Tibial artery (tissue), 4 donors: ENCODE measurements at regions not wholly inside any gene's neighbourhood (a gene's known extent, or its start where the extent isn't known, plus 50 kb on each side); places are given as distances from the start of the nearest gene placed in this dataset.

Source experiments
- DNase-seq, 2 donors: peaks; one replicate each; pipeline ENCODE4 v3.0.0-alpha.2; 2019
- H3K27ac ChIP-seq, 2 donors: fragments of 200-600 bp; sonication (generic) in 1 of 2; 1 replicate in 1 of 2; 2 replicates in 1 of 2; pipeline ENCODE4 v1.5.1; 2018 to 2019; ENCODE audit warnings: mild to moderate bottlenecking in 1 of 2
- H3K27me3 ChIP-seq, 2 donors: fragments of 200-600 bp; sonication (generic) in 1 of 2; one replicate each; pipeline versions ENCODE4 v1.5.1 to v1.6.0; 2016 to 2019
- H3K36me3 ChIP-seq, 3 donors: fragments of 200-600 bp; sonication (generic) in 2 of 3; one replicate each; pipeline ENCODE4 v1.5.1; 2016 to 2019; ENCODE audit warnings: mild to moderate bottlenecking in 2 of 3
- H3K4me1 ChIP-seq, 4 donors: fragments of 200-600 bp; sonication (generic) in 2 of 4; 1 replicate in 3 of 4; 2 replicates in 1 of 4; pipeline ENCODE4 v1.5.1; 2016 to 2019
- H3K4me3 ChIP-seq, 2 donors: fragments of 200-600 bp; sonication (generic) in 1 of 2; 1 replicate in 1 of 2; 2 replicates in 1 of 2; pipeline ENCODE4 v1.5.1; 2018 to 2019; ENCODE audit warnings: mild to moderate bottlenecking in 2 of 2
- H3K9me3 ChIP-seq, 3 donors: fragments of 200-600 bp; sonication (generic) in 1 of 3; one replicate each; pipeline ENCODE4 v1.5.1; 2016 to 2019
- CTCF ChIP-seq, 2 experiments: fragments of 200-600 bp in 1 of 2; fragments of 450-650 bp in 1 of 2; IDR thresholded peaks; one replicate each; pipeline ENCODE4 v1.5.1; 2017 to 2019; ENCODE audit warnings: antibody characterized with exemption in 2 of 2, mild to moderate bottlenecking in 1 of 2, moderate library complexity in 1 of 2
- intact Hi-C: fragments of 100-400 bp; cut with DNase I; formaldehyde crosslinking; loops from one replicate; pipeline ENCODE4 v1.15.0; 2023; ENCODE audit warnings: low total_unique reads

GRCh38 chr11:60625262-60625661, 74.2 kb upstream of the MS4A8 start:
- H3K9me3 ChIP-seq: no peaks in the 10 kb centered on the region
- H3K27me3 ChIP-seq: no peaks in the 10 kb centered on the region
- no peak overlapping the region for H3K27ac ChIP-seq
- intact Hi-C loops: no loop called here
- TF ChIP-seq CTCF (IDR thresholded peaks at IDR 0.05): no peak
- no peak overlapping the region for H3K4me3 ChIP-seq
- H3K36me3 ChIP-seq: no peaks in the 10 kb centered on the region
- DNase-seq: no peak
- H3K4me1 ChIP-seq: no peaks in the 10 kb centered on the region

GRCh38 chr11:60629399-60629798, 70.0 kb upstream of the MS4A8 start:
- no peaks in the 10 kb centered on the region for H3K4me1 ChIP-seq
- no peaks in the 10 kb centered on the region for H3K27me3 ChIP-seq
- H3K27ac ChIP-seq: no peak overlapping the region
- no peak for TF ChIP-seq CTCF (IDR thresholded peaks at IDR 0.05)
- no peaks in the 10 kb centered on the region for H3K9me3 ChIP-seq
- DNase-seq: no peak
- H3K36me3 ChIP-seq: no peaks in the 10 kb centered on the region
- no peak overlapping the region for H3K4me3 ChIP-seq
- intact Hi-C loops: no loop called here

- DNase-seq: no peak
- no peaks in the 10 kb centered on the region for H3K4me1 ChIP-seq
- intact Hi-C loops: no loop called here
- H3K36me3 ChIP-seq: no peaks in the 10 kb centered on the region
- no peak overlapping the region for H3K4me3 ChIP-seq
- no peak for TF ChIP-seq CTCF (IDR thresholded peaks at IDR 0.05)
- peaks cover 0 to 5% (median 0%) of the 10 kb centered on the region in 3 donors for H3K9me3 ChIP-seq
- no peaks in the 10 kb centered on the region for H3K27me3 ChIP-seq
- H3K27ac ChIP-seq: no peak overlapping the region
Observed at GRCh38 chr11:60631944-60632343, 67.5 kb upstream of the MS4A8 start.

GRCh38 chr11:60633645-60634044, 65.8 kb upstream of the MS4A8 start:
- no peak for TF ChIP-seq CTCF (IDR thresholded peaks at IDR 0.05)
- intact Hi-C loops: no loop called here
- no peaks in the 10 kb centered on the region for H3K27me3 ChIP-seq
- peaks cover 0 to 5% (median 0%) of the 10 kb centered on the region in 3 donors for H3K9me3 ChIP-seq
- H3K4me1 ChIP-seq: no peaks in the 10 kb centered on the region
- H3K4me3 ChIP-seq: no peak overlapping the region
- DNase-seq: no peak
- H3K27ac ChIP-seq: no peak overlapping the region
- H3K36me3 ChIP-seq: no peaks in the 10 kb centered on the region

- Histone ChIP-seq H3K36me3 (no peaks in the 10 kb centered on the region), H3K27ac (no peak overlapping the region), H3K4me1 (no peaks in the 10 kb centered on the region), H3K9me3 (peaks cover 0 to 5% (median 0%) of the 10 kb centered on the region in 3 donors), H3K27me3 (no peaks in the 10 kb centered on the region), H3K4me3 (no peak overlapping the region)
- TF ChIP-seq CTCF (IDR thresholded peaks at IDR 0.05): no peak
- no peak for DNase-seq
- intact Hi-C loops: no loop called here
Observed at GRCh38 chr11:60634126-60634525, 65.3 kb upstream of the MS4A8 start.

- H3K36me3 ChIP-seq: no peaks in the 10 kb centered on the region
- H3K9me3 ChIP-seq: peaks cover 0 to 12% (median 8%) of the 10 kb centered on the region in 3 donors
- H3K27ac ChIP-seq: no peak overlapping the region
- no peaks in the 10 kb centered on the region for H3K27me3 ChIP-seq
- DNase-seq: no peak
- intact Hi-C loops: no loop called here
- H3K4me1 ChIP-seq: no peaks in the 10 kb centered on the region
- no peak for TF ChIP-seq CTCF (IDR thresholded peaks at IDR 0.05)
- no peak overlapping the region for H3K4me3 ChIP-seq
Observed at GRCh38 chr11:60641940-60642339, 57.5 kb upstream of the MS4A8 start.
